HL-60 (cell line): ENCODE measurements at regions not wholly inside any gene's neighbourhood (a gene's known extent, or its start where the extent isn't known, plus 50 kb on each side); places are given as distances from the start of the nearest gene placed in this dataset.

Source experiments
- DNase-seq, 2 experiments: peaks; one replicate each; pipeline ENCODE4 v3.0.0-alpha.2; 2010 to 2020; ENCODE audit warnings: low read depth in 1 of 2, low spot score in 1 of 2
- H3K27ac ChIP-seq: fragments of 250-450 bp; sonication (Bioruptor Pico); replicated peaks from 2 replicates; pipeline ENCODE4 v1.5.1; 2020; ENCODE audit warnings: mild to moderate bottlenecking, moderate library complexity
- H3K27me3 ChIP-seq: fragments of 250-450 bp; sonication (Bioruptor Pico); 2 replicates; pipeline ENCODE4 v1.5.1; 2021; ENCODE audit warnings: mild to moderate bottlenecking, moderate library complexity; ENCODE audit not compliant: insufficient read depth, poor library complexity, severe bottlenecking
- H3K4me3 ChIP-seq: replicated peaks from 2 replicates; pipeline ENCODE4 v1.5.1; 2011; ENCODE audit warnings: mild to moderate bottlenecking, control low read depth, low read length; ENCODE audit not compliant: insufficient read depth
- CTCF ChIP-seq: IDR thresholded peaks from one replicate; pipeline ENCODE4 v1.5.1; 2011; ENCODE audit warnings: low read length, control low read depth, inconsistent platforms; ENCODE audit not compliant: insufficient read depth
- GABPA ChIP-seq: IDR thresholded peaks from 2 replicates; pipeline ENCODE4 v1.6.1; 2012; ENCODE audit warnings: low read depth
- POLR2AphosphoS5 ChIP-seq: IDR thresholded peaks from 2 replicates; pipeline ENCODE4 v1.6.1; 2012; ENCODE audit warnings: low read depth
- SPI1 ChIP-seq: IDR thresholded peaks from 2 replicates; pipeline ENCODE4 v1.6.1; 2012; ENCODE audit warnings: low read depth, mild to moderate bottlenecking, borderline replicate concordance
- TF ChIP-seq, protein P1 (sequence below): IDR thresholded peaks from 2 replicates; pipeline ENCODE4 v1.6.1; 2012; ENCODE audit warnings: low read depth; ENCODE audit not compliant: insufficient replicate concordance

- Histone ChIP-seq H3K27ac (no peak overlapping the region), H3K27me3 (no peaks in the 10 kb centered on the region), H3K4me3 (no peak overlapping the region)
- TF ChIP-seq GABPA: no peak
- TF ChIP-seq, protein P1, sequence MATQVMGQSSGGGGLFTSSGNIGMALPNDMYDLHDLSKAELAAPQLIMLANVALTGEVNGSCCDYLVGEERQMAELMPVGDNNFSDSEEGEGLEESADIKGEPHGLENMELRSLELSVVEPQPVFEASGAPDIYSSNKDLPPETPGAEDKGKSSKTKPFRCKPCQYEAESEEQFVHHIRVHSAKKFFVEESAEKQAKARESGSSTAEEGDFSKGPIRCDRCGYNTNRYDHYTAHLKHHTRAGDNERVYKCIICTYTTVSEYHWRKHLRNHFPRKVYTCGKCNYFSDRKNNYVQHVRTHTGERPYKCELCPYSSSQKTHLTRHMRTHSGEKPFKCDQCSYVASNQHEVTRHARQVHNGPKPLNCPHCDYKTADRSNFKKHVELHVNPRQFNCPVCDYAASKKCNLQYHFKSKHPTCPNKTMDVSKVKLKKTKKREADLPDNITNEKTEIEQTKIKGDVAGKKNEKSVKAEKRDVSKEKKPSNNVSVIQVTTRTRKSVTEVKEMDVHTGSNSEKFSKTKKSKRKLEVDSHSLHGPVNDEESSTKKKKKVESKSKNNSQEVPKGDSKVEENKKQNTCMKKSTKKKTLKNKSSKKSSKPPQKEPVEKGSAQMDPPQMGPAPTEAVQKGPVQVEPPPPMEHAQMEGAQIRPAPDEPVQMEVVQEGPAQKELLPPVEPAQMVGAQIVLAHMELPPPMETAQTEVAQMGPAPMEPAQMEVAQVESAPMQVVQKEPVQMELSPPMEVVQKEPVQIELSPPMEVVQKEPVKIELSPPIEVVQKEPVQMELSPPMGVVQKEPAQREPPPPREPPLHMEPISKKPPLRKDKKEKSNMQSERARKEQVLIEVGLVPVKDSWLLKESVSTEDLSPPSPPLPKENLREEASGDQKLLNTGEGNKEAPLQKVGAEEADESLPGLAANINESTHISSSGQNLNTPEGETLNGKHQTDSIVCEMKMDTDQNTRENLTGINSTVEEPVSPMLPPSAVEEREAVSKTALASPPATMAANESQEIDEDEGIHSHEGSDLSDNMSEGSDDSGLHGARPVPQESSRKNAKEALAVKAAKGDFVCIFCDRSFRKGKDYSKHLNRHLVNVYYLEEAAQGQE: no peak
- TF ChIP-seq POLR2AphosphoS5: no peak
- TF ChIP-seq SPI1: no peak
- TF ChIP-seq CTCF: no peak
- DNase-seq: no peak
Measured at GRCh38 chr4:14336656-14337055, 665.6 kb upstream of the CPEB2 start.

DNA sequence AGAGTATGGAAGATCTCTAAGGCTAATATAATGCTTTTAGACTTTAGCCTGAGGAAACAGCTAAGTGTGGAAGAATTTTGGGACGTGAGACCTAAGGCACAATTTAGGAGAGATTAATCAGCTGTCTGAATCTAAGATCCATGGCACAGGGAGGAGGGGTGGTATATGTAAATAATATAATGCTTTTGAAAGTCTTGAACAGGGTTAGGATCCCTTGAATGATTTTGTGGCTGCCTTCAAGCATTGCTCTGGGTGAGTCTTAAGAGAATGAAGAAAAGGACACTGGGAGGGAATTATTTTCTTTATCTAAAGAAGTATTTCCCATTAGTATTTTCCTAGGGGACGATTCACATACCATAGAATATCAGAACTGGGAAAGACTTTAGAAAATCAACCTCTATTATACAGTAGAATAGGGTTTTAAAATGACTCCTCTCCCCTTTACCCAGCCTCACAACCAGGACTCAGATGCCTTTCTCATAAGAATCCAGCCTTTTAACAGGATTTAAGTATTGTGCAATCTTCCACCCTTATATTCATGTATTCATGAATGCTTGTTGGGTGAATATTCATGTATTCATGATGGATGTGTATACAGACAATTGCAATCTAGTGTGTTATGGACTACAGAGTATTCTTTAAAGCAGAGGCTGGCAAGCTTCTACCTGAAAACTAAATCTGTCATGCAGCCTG is 664.2 kb upstream of the CPEB2 start:
- no peak overlapping the region for H3K27ac ChIP-seq
- H3K27me3 ChIP-seq: no peaks in the 10 kb centered on the region
- no peak overlapping the region for H3K4me3 ChIP-seq
- DNase-seq: no peak
- no peak for TF ChIP-seq GABPA
- no peak for TF ChIP-seq CTCF
- TF ChIP-seq, protein P1: no peak
- TF ChIP-seq POLR2AphosphoS5: no peak
- TF ChIP-seq SPI1: no peak

DNA sequence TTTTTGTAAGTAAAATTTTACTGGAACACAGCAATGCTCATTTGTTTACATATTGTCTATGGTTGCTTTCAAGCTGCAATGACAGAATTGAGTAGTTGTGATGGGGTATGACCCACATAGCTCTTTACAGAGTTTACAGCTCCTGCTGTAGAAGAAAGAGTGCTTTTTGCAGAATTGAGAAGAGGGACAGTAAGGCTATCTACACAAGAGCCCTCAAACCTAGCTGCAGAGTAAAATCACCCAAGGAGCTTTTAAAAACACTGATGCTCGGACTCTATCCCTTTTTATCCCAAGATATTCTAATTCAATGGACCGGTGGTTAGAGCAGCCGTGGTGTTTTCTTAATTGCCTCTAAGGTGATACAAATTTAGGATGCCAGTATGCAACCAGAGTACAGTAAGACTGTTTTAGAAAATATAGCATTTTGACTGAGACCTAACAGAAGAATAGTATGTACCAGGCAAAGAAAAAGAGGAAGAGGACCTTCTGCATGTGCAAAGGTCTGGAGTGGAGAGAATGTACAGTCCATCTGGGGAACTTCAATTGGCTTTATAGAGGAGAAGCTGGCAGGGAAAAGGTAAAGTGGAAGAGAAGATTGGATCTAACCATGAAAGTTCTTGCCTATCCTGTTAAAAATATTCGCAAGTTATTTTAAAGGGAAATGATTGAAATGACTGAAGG is 663.6 kb upstream of the CPEB2 start:
- TF ChIP-seq, protein P1: no peak
- TF ChIP-seq SPI1 (peak; percentile 32; the same call in 1 of the 2 replicates), POLR2AphosphoS5 (no peak), CTCF (no peak), GABPA (no peak)
- no peaks in the 10 kb centered on the region for H3K27me3 ChIP-seq
- DNase-seq: no peak
- H3K27ac ChIP-seq: no peak overlapping the region
- H3K4me3 ChIP-seq: no peak overlapping the region
